K562 (cell line): ENCODE measurements at regions not wholly inside any gene's neighbourhood (a gene's known extent, or its start where the extent isn't known, plus 50 kb on each side); places are given as distances from the start of the nearest gene placed in this dataset.

Experiments
- FOXJ3 ChIP-seq: sonication (generic); formaldehyde crosslinking; IDR thresholded peaks from 2 replicates; pipeline ENCODE4 v1.4.0; 2020; ENCODE audit warnings: mild to moderate bottlenecking, missing genetic modification reagents
- KDM1A ChIP-seq, 2 experiments: fragments of 450-650 bp; IDR thresholded peaks; 2 replicates each; pipeline ENCODE4 v1.6.1; 2016; ENCODE audit warnings: mild to moderate bottlenecking in 2 of 2
- TF ChIP-seq, protein P1 (sequence below), 3 experiments: IDR thresholded peaks in 2 of 3; conservative IDR thresholded peaks in 1 of 3; 2 replicates each; pipeline ENCODE4 v1.5.1; 2011 to 2012; ENCODE audit warnings: low read length in 3 of 3, mild to moderate bottlenecking in 3 of 3, control low read depth in 2 of 3, improper control_type of control experiment in 1 of 3, inconsistent platforms in 1 of 3, low read depth in 1 of 3, mixed read lengths in 1 of 3, moderate library complexity in 1 of 3; ENCODE audit not compliant: insufficient read depth in 2 of 3

DNA sequence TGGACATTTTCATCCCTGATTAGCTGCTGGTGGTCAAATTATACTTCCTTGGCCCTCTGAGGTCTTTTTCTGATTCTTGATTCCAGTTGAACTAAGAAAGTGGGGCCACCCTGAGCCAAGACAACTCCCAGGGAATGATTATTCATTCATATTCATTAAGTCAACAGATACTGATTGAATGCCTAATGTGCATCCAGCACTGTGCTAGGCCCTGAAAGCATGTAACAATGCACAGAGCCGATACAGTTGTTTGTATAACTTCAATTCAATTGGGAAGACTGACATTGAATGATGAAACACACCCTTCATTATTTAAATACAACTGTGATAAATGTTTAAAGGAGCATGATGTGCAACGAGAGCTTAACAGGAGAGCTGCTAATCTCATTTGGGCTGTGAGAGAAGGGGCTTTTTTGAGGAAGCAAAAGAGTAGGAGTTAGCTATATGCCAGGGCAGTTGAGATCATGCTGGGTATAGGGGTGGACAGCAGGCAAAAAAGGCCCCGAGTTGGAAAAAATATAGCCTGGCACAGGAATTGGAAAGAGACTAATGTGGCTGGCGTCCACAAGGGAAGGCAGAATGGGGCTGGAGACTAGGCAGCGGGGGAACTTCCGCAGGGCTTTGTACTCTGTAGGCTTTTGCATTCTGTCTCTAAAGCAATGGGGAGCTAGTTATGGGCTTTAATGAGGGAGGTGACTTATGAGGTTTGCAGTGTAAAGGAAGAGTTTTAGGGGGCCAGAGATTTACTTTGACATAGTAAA, 57.2 kb upstream of the ACVR1 start:
- TF ChIP-seq FOXJ3 (CRISPR knock-in tag) (no peak), KDM1A (IDR thresholded peaks at IDR 0.05) (no peak)
- TF ChIP-seq, protein P1, sequence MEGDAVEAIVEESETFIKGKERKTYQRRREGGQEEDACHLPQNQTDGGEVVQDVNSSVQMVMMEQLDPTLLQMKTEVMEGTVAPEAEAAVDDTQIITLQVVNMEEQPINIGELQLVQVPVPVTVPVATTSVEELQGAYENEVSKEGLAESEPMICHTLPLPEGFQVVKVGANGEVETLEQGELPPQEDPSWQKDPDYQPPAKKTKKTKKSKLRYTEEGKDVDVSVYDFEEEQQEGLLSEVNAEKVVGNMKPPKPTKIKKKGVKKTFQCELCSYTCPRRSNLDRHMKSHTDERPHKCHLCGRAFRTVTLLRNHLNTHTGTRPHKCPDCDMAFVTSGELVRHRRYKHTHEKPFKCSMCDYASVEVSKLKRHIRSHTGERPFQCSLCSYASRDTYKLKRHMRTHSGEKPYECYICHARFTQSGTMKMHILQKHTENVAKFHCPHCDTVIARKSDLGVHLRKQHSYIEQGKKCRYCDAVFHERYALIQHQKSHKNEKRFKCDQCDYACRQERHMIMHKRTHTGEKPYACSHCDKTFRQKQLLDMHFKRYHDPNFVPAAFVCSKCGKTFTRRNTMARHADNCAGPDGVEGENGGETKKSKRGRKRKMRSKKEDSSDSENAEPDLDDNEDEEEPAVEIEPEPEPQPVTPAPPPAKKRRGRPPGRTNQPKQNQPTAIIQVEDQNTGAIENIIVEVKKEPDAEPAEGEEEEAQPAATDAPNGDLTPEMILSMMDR (IDR thresholded peaks at IDR 0.05 in 2 of 3, conservative IDR thresholded peaks at IDR 0.05 in 1 of 3; ENCODE audit: insufficient read depth in 2 of 3, low read depth in 1 of 3, low read length in 3 of 3) = no peak
